HEK293 (cell line): ENCODE measurements at regions not wholly inside any gene's neighbourhood (a gene's known extent, or its start where the extent isn't known, plus 50 kb on each side); places are given as distances from the start of the nearest gene placed in this dataset.

Source experiments
- ZNF19 ChIP-seq: fragments of 450-650 bp; formaldehyde crosslinking; IDR thresholded peaks from 2 replicates; pipeline ENCODE4; 2016; ENCODE audit warnings: missing biosample characterization, missing genetic modification characterization, low read depth
- ZNF362 ChIP-seq: fragments of 450-650 bp; formaldehyde crosslinking; IDR thresholded peaks from 2 replicates; pipeline ENCODE4 v1.5.1; 2016; ENCODE audit warnings: missing biosample characterization, missing genetic modification characterization

GRCh38 chr3:73292220-73292619 lies 230.8 kb downstream of the EBLN2 start:
- TF ChIP-seq ZNF362 (tag by site-specific recombination) (no peak), ZNF19 (tag by site-specific recombination) (no peak)
